ENCODE measurements at regions not wholly inside any gene's neighbourhood (a gene's known extent, or its start where the extent isn't known, plus 50 kb on each side); places are given as distances from the start of the nearest gene placed in this dataset. TPM values are rescaled to one million over a fixed set of nuclear protein-coding genes. Genes with fewer than 3 reads are reported as not detected.

- no peaks in the 10 kb centered on the region for H3K4me1 ChIP-seq
- no peak for TF ChIP-seq POLR2A (IDR thresholded peaks at IDR 0.05)
- no peak for TF ChIP-seq CTCF (IDR thresholded peaks at IDR 0.05)
- no peak for DNase-seq
- intact Hi-C loops (cut with DNase I; ENCODE audit: low total_unique reads) = no loop called here
- no peaks in the 10 kb centered on the region for H3K9me3 ChIP-seq
- H3K27ac ChIP-seq = no peak overlapping the region
- H3K4me3 ChIP-seq = no peak overlapping the region
- H3K27me3 ChIP-seq = no peaks in the 10 kb centered on the region
- no peaks in the 10 kb centered on the region for H3K36me3 ChIP-seq
These were observed 63.1 kb upstream of the PBX1 start for GRCh38 chr1:164495905-164496304.

- H3K4me3 ChIP-seq = no peak overlapping the region
- H3K36me3 ChIP-seq = no peaks in the 10 kb centered on the region
- no peaks in the 10 kb centered on the region for H3K27me3 ChIP-seq
- TF ChIP-seq CTCF (IDR thresholded peaks at IDR 0.05) = no peak
- no peak for TF ChIP-seq POLR2A (IDR thresholded peaks at IDR 0.05)
- intact Hi-C loops (cut with DNase I; ENCODE audit: low total_unique reads) = no loop called here
- no peak overlapping the region for H3K27ac ChIP-seq
- DNase-seq = no peak
- H3K4me1 ChIP-seq = no peaks in the 10 kb centered on the region
- H3K9me3 ChIP-seq = no peaks in the 10 kb centered on the region
These were observed 60.2 kb upstream of the PBX1 start for GRCh38 chr1:164498792-164499191.

- intact Hi-C loops (cut with DNase I; ENCODE audit: low total_unique reads) = no loop called here
- Histone ChIP-seq H3K27ac (no peak overlapping the region), H3K27me3 (no peaks in the 10 kb centered on the region), H3K4me3 (no peak overlapping the region), H3K4me1 (no peaks in the 10 kb centered on the region), H3K9me3 (no peaks in the 10 kb centered on the region), H3K36me3 (no peaks in the 10 kb centered on the region)
- no peak for TF ChIP-seq CTCF (IDR thresholded peaks at IDR 0.05)
- no peak for TF ChIP-seq POLR2A (IDR thresholded peaks at IDR 0.05)
- no peak for DNase-seq
These were observed 54.2 kb upstream of the PBX1 start for GRCh38 chr1:164504749-164505148.

Small RNA genes in the stretch of these regions (small RNA-seq; reads per million reads assigned to genes)
- gene RF00012 = not detected
- gene RNA5SP62 = not detected
- gene RNA5SP63 = not detected
- gene RNU5F-6P = not detected
